A673 (cell line): ENCODE measurements at regions not wholly inside any gene's neighbourhood (a gene's known extent, or its start where the extent isn't known, plus 50 kb on each side); places are given as distances from the start of the nearest gene placed in this dataset.

ENCODE experiments used
- BruUV-seq: library from RNA; stranded (reverse); fragments of 400-500 nt; replicated peaks from 2 replicates; lab custom pipeline; 2021; lab: Mats Ljungman, UMichigan
- CTCF ChIA-PET: fragments of 300-600 bp; sonication (Branson Sonifier 250); formaldehyde crosslinking; loops from one replicate; lab custom pipeline; 2022; ENCODE audit warnings: antibody characterized with exemption; lab: Charles Lee
- POLR2A ChIA-PET: fragments of 300-600 bp; sonication (Branson Sonifier 250); formaldehyde crosslinking; loops from one replicate; lab custom pipeline; 2022; ENCODE audit warnings: antibody characterized with exemption; ENCODE audit not compliant: low non-redundant PET; lab: Charles Lee
- DNase-seq: peaks from one replicate; pipeline ENCODE4 v3.0.0-alpha.2; 2015; ENCODE audit warnings: low spot score
- H3K27ac ChIP-seq: fragments of 200-600 bp; sonication (generic); 2 replicates; pipeline ENCODE4 v1.5.1; 2016; ENCODE audit warnings: mixed run types, low read depth, mild to moderate bottlenecking, mixed read lengths, antibody characterized with exemption, low read length; ENCODE audit not compliant: poor library complexity, severe bottlenecking
- H3K27me3 ChIP-seq: fragments of 200-600 bp; sonication (generic); replicated peaks from 2 replicates; pipeline ENCODE4 v1.6.1; 2017; ENCODE audit warnings: mixed run types, low read depth, mild to moderate bottlenecking, mixed read lengths, antibody characterized with exemption, low read length; ENCODE audit not compliant: insufficient read depth, poor library complexity
- H3K36me3 ChIP-seq: fragments of 200-600 bp; sonication (generic); 2 replicates; pipeline ENCODE4 v1.6.1; 2016; ENCODE audit warnings: mixed run types, mild to moderate bottlenecking, mixed read lengths, antibody characterized with exemption, low read length; ENCODE audit not compliant: insufficient read depth, poor library complexity, severe bottlenecking
- H3K4me1 ChIP-seq: fragments of 200-600 bp; sonication (generic); 2 replicates; pipeline ENCODE4 v1.6.1; 2017; ENCODE audit warnings: mixed run types, mild to moderate bottlenecking, mixed read lengths, antibody characterized with exemption, low read length; ENCODE audit not compliant: insufficient read depth, poor library complexity, severe bottlenecking
- H3K4me3 ChIP-seq: fragments of 200-600 bp; sonication (generic); 2 replicates; pipeline ENCODE4 v1.5.1; 2016; ENCODE audit warnings: low read depth, mixed run types, mild to moderate bottlenecking, mixed read lengths, low read length; ENCODE audit not compliant: poor library complexity, severe bottlenecking
- H3K9me3 ChIP-seq: fragments of 200-600 bp; sonication (generic); 2 replicates; pipeline ENCODE4 v1.6.1; 2016; ENCODE audit warnings: mixed run types, low read depth, mild to moderate bottlenecking, mixed read lengths, antibody characterized with exemption, low read length; ENCODE audit not compliant: poor library complexity, severe bottlenecking
- EZH2 ChIP-seq: fragments of 200-600 bp; sonication (generic); IDR thresholded peaks from 2 replicates; pipeline ENCODE4 v1.6.1; 2017; ENCODE audit warnings: borderline replicate concordance, low read depth, mild to moderate bottlenecking, mixed read lengths, antibody characterized with exemption, low read length; ENCODE audit not compliant: poor library complexity, severe bottlenecking
- intact Hi-C: fragments of 100-400 bp; cut with micrococcal nuclease; formaldehyde crosslinking; loops from one replicate; pipeline ENCODE4 v1.10.0; 2022; ENCODE audit not compliant: unreplicated experiment
- TF ChIP-seq, protein P1 (sequence below): fragments of 300-800, 200-600 bp; sonication (generic); conservative IDR thresholded peaks from 2 replicates; pipeline ENCODE4 v1.5.1; 2017; ENCODE audit warnings: low read depth, mild to moderate bottlenecking, antibody characterized with exemption, low read length, moderate library complexity, mixed read lengths

GRCh38 chr9:115261656-115262081 is 143.7 kb upstream of the TNC start:
- DNase-seq: no peak
- no TSS peak for BruUV-seq
- no peaks in the 10 kb centered on the region for H3K27me3 ChIP-seq
- no peak overlapping the region for H3K4me3 ChIP-seq
- CTCF ChIA-PET: no interaction called here
- no peaks in the 10 kb centered on the region for H3K9me3 ChIP-seq
- H3K4me1 ChIP-seq: peaks cover 13% of the 10 kb centered on the region
- intact Hi-C loops: no loop called here
- H3K36me3 ChIP-seq: no peaks in the 10 kb centered on the region
- H3K27ac ChIP-seq: no peak overlapping the region
- TF ChIP-seq EZH2: no peak
- TF ChIP-seq, protein P1, sequence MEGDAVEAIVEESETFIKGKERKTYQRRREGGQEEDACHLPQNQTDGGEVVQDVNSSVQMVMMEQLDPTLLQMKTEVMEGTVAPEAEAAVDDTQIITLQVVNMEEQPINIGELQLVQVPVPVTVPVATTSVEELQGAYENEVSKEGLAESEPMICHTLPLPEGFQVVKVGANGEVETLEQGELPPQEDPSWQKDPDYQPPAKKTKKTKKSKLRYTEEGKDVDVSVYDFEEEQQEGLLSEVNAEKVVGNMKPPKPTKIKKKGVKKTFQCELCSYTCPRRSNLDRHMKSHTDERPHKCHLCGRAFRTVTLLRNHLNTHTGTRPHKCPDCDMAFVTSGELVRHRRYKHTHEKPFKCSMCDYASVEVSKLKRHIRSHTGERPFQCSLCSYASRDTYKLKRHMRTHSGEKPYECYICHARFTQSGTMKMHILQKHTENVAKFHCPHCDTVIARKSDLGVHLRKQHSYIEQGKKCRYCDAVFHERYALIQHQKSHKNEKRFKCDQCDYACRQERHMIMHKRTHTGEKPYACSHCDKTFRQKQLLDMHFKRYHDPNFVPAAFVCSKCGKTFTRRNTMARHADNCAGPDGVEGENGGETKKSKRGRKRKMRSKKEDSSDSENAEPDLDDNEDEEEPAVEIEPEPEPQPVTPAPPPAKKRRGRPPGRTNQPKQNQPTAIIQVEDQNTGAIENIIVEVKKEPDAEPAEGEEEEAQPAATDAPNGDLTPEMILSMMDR: no peak
- POLR2A ChIA-PET: no interaction called here

DNA sequence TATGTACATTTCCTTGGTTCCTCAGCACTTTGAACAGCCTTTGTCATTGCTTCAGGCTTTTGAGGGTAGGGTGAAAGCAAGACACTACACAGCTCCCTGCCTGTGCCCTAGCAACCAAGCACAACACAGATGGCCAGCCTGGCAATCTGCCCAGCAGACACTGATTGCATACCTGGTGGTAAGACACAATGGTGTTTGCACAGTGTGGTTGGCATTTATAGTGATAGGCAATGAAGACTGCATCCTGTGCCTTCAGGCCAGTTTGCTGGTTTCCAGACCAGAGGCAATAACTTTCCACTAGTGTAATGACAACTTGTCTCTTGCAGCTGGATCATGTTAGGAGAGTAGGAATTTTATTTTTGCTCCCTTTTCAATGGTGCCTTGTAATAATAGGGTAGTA is 144.5 kb upstream of the TNC start:
- no peak overlapping the region for H3K27ac ChIP-seq
- TF ChIP-seq, protein P1: no peak
- no peak for TF ChIP-seq EZH2
- ChIA-PET POLR2A (no interaction called here), CTCF (no interaction called here)
- BruUV-seq: no TSS peak
- peak; percentile 68 for DNase-seq
- H3K27me3 ChIP-seq: no peaks in the 10 kb centered on the region
- H3K9me3 ChIP-seq: no peaks in the 10 kb centered on the region
- H3K4me1 ChIP-seq: peaks cover 13% of the 10 kb centered on the region
- no peak overlapping the region for H3K4me3 ChIP-seq
- intact Hi-C loops: no loop called here
- H3K36me3 ChIP-seq: no peaks in the 10 kb centered on the region

DNA sequence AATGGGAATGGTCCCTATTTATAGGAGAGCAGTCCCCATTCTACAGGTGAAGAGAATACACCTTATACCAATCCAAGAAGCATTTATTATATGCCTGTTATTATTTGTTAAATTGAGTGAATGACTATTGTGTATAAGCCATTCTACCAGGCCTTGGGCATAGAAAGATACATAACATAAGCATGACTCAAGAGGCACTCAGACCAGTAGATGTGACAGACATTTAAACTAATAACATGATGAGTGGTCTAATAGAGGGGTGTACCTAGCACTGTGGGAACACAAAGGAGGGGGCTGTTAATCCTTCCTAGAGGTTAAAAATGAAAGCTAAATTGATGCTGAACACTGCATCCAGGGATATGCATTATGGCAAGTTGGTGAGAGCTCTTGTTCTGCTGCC is 145.0 kb upstream of the TNC start:
- H3K27me3 ChIP-seq: no peaks in the 10 kb centered on the region
- intact Hi-C loops: no loop called here
- no peak overlapping the region for H3K4me3 ChIP-seq
- ChIA-PET CTCF (no interaction called here), POLR2A (interaction anchor here (0.8 kb wide), 1 partner anchor 553 kb away, joined by 3 read pairs; no protein-coding TSS in a partner anchor)
- H3K9me3 ChIP-seq: no peaks in the 10 kb centered on the region
- TF ChIP-seq EZH2: no peak
- TF ChIP-seq, protein P1: no peak
- no peak for DNase-seq
- H3K36me3 ChIP-seq: no peaks in the 10 kb centered on the region
- BruUV-seq: no TSS peak
- H3K4me1 ChIP-seq: peaks cover 13% of the 10 kb centered on the region
- H3K27ac ChIP-seq: no peak overlapping the region
